ENCODE measurements at regions not wholly inside any gene's neighbourhood (a gene's known extent, or its start where the extent isn't known, plus 50 kb on each side); places are given as distances from the start of the nearest gene placed in this dataset.

GRCh38 chr9:119588874-119589744, 219.9 kb upstream of the BRINP1 start:
- no peak for TF ChIP-seq RAD21 (conservative IDR thresholded peaks at IDR 0.05 in 1 of 2, IDR thresholded peaks at IDR 0.05 in 1 of 2)
- no peak for TF ChIP-seq MAFK (IDR thresholded peaks at IDR 0.05; ENCODE audit: partially characterized antibody)
- no peak for TF ChIP-seq PHF8 (IDR thresholded peaks at IDR 0.05; ENCODE audit: borderline replicate concordance, low read depth)
- TF ChIP-seq CTCF (IDR thresholded peaks at IDR 0.05) = no peak
- no peak for TF ChIP-seq JUNB (IDR thresholded peaks at IDR 0.05)
- TF ChIP-seq EP300 (IDR thresholded peaks at IDR 0.05) = no peak
- TF ChIP-seq E2F6 (IDR thresholded peaks at IDR 0.05; ENCODE audit: borderline replicate concordance, low read depth) = no peak
- TF ChIP-seq JUN (IDR thresholded peaks at IDR 0.05) = no peak
- no peak for TF ChIP-seq POLR2A (IDR thresholded peaks at IDR 0.05; ENCODE audit: low read length)
- no peak for TF ChIP-seq CBX8 (IDR thresholded peaks at IDR 0.05)
- TF ChIP-seq CEBPB (IDR thresholded peaks at IDR 0.05) = no peak
- no peak for TF ChIP-seq CHD4 (IDR thresholded peaks at IDR 0.05; ENCODE audit: borderline replicate concordance)

All from A549 (cell line).